Glomerular visceral epithelial cell (primary cell): ENCODE measurements at regions not wholly inside any gene's neighbourhood (a gene's known extent, or its start where the extent isn't known, plus 50 kb on each side); places are given as distances from the start of the nearest gene placed in this dataset.
A peak's percentile ranks its signal among the peaks of the same experiment; 100 is the strongest.

Source experiments
- DNase-seq: peaks from one replicate; pipeline ENCODE4 v3.0.0-alpha.2; 2016; ENCODE audit errors: extremely low spot score

GRCh38 chr20:60242836-60243505 is 284.7 kb downstream of the CDH26 start:
- peak; percentile 45 for DNase-seq

GRCh38 chr20:60244373-60245146 is 286.3 kb downstream of the CDH26 start:
- DNase-seq = no peak

GRCh38 chr20:60246751-60247150 is 288.5 kb downstream of the CDH26 start:
- DNase-seq = no peak

- peak; percentile 93 for DNase-seq
Observed at GRCh38 chr20:60249436-60249835, 291.2 kb downstream of the CDH26 start.

DNA sequence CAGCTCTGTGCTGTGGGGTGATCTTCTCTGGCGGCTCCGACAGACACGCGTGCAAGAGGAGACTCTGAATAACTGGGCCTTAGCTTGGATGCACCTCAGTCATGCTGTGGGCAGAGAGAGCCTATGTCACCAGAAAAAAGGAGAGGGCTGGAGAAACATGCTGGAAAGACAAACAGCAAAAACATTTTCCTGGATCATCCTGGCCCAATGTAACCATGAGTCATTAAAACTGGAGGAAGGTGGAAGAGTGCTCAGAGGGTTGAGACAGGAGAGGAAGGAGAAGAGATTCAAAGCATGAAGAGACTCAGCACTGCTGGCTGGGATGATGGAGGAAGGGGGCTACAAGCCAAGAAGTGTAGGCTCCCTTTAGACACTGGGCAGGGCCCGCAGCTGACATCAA is 292.0 kb downstream of the CDH26 start:
- no peak for DNase-seq

DNA sequence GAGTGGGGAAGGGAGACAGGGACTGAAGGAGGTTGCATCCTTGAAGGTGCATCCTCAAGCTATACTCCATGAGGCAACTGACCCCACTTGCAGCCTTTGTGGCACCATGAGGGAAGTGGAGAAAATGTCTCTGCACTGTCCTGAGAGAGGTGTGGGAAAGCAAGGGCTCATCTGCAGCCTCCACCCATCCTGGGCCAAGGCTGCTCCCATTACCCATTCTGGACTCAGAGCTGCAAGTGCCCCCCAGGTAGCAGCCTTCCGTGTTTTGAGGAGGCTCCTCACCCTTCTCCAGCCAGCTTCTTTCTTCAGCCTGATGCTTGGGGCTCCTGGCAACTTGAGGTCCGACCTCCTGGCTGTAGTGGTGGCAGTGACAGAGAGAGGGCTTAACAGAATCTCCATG is 294.6 kb downstream of the CDH26 start:
- DNase-seq = no peak

DNA sequence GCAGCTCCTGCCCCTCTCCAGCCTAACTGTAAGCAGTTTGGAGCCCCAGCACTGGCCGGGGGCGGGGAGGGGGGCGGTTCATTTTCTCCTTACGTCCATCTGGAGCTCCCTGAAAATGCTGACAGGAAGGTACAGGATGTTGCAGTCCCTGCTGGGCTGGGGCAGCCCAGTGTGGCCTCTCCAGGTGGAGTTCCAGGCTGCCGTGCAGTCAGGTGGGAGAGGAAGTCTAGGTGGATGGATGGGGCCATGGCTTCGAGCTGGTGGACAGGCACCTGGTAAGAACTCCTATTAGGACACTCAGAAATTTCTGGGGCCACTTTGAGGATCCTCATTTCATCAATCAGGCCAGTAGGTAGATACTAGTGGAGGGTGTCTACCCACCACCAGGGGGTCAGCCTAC is 295.2 kb downstream of the CDH26 start:
- no peak for DNase-seq

DNA sequence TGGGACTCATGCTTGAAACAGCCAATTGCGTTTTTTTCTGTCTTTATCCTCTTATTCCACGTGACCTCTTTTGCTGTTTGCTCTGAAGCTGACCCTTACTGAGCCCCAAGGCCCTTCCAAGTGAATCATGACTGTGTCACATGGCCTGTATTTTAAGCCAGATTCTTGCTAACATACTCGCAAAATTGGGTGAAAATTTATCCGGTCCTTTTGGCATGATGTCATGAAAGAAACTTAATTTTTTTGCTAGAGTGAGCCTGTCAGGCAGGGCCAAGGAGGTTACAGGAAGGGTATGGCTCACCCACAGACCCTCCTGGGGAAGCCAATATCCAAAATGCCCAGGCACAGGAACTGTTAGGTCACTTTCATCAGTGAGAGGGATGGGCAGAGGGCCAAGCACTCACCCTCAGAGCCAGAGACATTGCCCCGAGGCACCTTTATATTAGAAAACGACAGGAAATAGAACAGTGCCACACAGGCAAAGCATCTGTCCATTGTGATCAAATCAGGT is 296.7 kb downstream of the CDH26 start:
- peak; percentile 12 for DNase-seq

DNA sequence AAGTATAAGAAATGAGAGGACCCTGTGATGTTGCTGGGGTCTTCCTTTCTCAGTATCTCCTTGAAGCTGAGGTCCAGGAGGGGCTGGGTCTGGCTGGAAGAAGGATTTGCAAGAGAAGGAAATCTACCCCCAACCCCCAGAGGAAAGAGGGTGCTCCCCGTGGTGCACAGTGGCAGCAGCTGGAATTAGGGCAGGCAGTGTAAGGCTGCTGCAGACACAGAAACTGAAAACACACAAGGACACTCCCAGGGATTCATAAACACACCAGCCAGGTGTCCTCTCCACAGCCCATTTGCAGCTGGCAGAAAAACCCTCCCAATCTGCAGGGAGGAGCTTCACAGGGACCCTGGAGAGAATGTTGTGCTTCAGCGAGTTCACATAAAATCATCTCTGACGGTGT is 297.2 kb downstream of the CDH26 start:
- DNase-seq = peak; percentile 21

DNA sequence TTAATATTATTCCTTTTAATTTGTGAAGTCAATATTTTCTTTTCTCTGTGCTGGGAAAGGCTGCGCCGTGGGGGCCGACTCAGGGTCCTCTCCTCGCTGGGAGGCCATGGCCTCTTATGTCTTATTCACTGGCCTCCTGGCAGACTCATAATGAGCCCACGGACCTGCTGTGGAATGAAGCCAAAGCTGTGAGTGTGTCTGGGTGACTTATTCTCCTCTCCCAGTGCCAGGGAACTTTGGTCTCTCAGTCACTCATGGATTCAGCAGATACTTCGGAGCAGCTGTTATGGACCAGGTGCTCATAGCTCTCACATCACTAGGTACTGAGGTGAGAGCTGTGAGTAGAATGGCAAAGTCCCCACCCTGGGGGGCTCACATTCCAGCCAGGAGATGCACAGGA is 297.6 kb downstream of the CDH26 start:
- DNase-seq = peak; percentile 45

DNA sequence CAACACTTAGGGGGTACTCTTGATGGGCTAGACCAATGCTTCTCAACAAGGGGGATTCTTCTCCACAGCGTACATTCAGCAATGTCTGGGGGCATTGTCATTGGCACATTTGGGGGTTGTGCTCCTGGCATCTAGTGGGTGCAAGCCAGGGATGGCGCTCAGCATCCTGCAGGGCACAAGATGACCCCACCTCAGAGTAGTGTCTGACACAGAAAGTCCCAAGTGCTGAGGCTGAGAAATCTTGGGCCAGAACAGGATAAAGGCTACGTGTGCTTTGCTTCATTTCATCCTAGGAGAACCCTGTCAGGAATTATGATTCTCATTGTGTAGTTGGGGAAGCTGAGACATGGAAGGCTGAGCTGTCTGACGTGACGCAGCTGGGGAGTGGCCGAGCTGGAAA is 298.6 kb downstream of the CDH26 start:
- no peak for DNase-seq

DNA sequence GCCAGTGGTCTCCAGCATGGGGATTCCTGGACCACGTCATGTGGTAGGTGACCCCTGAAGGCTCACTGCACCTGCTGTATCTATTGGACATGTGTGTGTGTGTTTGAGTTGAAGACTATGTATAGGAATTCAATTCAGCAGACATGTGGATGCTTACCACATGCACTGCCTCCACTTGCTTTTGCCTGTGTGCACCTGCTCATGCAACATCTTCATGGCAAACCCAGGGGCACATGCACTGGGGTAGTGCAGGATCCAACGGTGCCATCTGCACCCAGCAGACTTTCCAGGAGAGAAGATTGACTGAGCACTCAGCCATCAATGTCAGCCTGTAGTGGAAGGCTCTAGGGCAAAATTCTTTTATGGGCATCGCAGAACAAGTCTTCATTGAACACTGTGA is 299.4 kb downstream of the CDH26 start:
- no peak for DNase-seq

DNA sequence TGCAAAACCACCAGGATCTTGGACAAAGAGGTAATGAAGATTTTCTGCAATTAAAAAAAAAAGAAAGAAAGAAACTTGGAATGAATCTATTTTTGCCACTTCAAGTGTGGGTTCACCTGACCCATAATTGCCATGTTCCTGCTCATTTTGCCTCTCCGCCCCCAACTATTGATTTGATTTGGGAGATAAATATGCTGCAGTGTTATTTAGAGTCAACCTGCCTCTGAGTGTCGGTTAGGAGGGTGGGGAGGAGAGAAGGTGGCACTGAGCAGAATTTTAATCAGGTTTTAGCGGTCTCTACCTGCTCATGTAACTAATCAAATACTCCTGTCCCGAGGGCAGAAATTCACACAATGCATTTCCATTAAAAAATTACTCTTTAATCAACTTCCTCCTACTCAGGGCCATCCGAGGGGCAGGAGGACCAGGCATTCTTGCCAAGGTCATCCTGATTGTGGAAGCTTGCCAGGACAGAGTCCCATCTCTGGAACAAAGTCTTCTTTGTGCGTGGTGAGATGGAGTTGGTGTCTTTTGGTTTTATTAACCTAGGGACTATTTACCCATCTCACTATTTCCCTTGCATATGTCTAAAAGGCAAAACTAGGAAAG is 300.1 kb downstream of the CDH26 start:
- no peak for DNase-seq

- DNase-seq = no peak
Observed at GRCh38 chr20:60261333-60261732, 303.1 kb downstream of the CDH26 start.

- peak; percentile 17 for DNase-seq
Observed at GRCh38 chr20:60262967-60263603, 304.9 kb downstream of the CDH26 start.

- no peak for DNase-seq
Observed at GRCh38 chr20:60263725-60264709, 305.8 kb downstream of the CDH26 start.

- no peak for DNase-seq
Observed at GRCh38 chr20:60266177-60266823, 308.1 kb downstream of the CDH26 start.

- DNase-seq = no peak
Observed at GRCh38 chr20:60268491-60268890, 310.3 kb downstream of the CDH26 start.

- DNase-seq = no peak
Observed at GRCh38 chr20:60269573-60270162, 311.4 kb downstream of the CDH26 start.

DNA sequence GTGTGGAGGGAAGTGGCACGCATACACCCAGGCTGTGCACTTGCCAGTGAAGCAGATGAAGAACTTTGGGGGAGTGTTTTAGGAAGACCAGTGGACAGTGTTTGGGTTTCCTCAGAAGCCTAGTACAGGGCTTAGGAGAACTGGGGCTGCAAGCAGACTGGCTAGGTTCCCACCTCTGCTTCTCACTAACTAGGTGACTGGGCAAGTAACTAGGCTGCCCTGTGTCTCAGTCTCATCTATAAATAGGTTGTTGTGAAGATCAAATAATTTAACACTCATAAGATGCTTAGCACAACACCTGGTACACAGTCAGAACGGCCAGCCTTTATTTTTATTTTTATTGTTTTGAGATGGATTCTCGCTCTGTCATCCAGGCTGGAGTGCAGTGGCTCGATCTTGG is 312.1 kb downstream of the CDH26 start:
- DNase-seq = no peak
